ENCODE measurements at regions not wholly inside any gene's neighbourhood (a gene's known extent, or its start where the extent isn't known, plus 50 kb on each side); places are given as distances from the start of the nearest gene placed in this dataset.

DNA sequence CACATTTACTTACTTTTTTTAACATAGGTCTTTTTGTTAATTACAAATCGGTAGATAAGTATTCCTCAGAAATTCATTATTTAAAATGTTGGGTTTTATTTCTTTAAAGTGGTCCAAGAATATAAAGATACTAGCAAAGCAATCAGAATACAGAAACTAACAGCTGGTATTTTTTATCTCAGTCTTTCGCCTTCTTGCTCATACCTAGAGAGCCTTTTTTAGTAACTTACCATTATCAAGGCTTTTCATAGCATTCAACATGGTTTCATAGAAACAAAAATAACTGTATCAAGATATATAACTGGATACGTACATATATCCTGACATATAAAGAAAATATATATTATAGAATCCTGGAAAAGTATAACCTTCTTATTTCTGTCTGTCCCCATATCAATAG, 227.8 kb upstream of the MIR17HG start:
- TF ChIP-seq, protein P1, sequence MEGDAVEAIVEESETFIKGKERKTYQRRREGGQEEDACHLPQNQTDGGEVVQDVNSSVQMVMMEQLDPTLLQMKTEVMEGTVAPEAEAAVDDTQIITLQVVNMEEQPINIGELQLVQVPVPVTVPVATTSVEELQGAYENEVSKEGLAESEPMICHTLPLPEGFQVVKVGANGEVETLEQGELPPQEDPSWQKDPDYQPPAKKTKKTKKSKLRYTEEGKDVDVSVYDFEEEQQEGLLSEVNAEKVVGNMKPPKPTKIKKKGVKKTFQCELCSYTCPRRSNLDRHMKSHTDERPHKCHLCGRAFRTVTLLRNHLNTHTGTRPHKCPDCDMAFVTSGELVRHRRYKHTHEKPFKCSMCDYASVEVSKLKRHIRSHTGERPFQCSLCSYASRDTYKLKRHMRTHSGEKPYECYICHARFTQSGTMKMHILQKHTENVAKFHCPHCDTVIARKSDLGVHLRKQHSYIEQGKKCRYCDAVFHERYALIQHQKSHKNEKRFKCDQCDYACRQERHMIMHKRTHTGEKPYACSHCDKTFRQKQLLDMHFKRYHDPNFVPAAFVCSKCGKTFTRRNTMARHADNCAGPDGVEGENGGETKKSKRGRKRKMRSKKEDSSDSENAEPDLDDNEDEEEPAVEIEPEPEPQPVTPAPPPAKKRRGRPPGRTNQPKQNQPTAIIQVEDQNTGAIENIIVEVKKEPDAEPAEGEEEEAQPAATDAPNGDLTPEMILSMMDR (IDR thresholded peaks at IDR 0.05), result no peak
- TF ChIP-seq POLR2A (IDR thresholded peaks at IDR 0.05) (no peak), EP300 (IDR thresholded peaks at IDR 0.05) (no peak)

Measured in ovary (tissue), 3 donors.